ENCODE measurements at regions not wholly inside any gene's neighbourhood (a gene's known extent, or its start where the extent isn't known, plus 50 kb on each side); places are given as distances from the start of the nearest gene placed in this dataset.

- ChIA-PET POLR2A (no interaction called here), CTCF (no interaction called here)
These were observed 636.1 kb downstream of the TMTC2 start for GRCh38 chr12:83322809-83323208.

GRCh38 chr12:83321971-83322370, 635.3 kb downstream of the TMTC2 start:
- H3K4me1 ChIP-seq (ENCODE audit: insufficient read depth, low read length) = no peaks in the 10 kb centered on the region
- H3K9me3 ChIP-seq (ENCODE audit: control insufficient read depth in 1 of 2, insufficient read depth in 1 of 2, low read length in 2 of 2) = no peaks in the 10 kb centered on the region
- H3K27me3 ChIP-seq (ENCODE audit: control insufficient read depth in 1 of 2, insufficient read depth in 2 of 2, low read length in 2 of 2) = no peaks in the 10 kb centered on the region
- Mint-ChIP-seq H3K9me3 (no peaks in the 10 kb centered on the region), H3K27ac (no peak overlapping the region), H3K27me3 (no peaks in the 10 kb centered on the region), H3K4me3 (no peak overlapping the region), H3K4me1 (ENCODE audit: low read depth) (no peaks in the 10 kb centered on the region), H3K36me3 (ENCODE audit: low read depth) (no peaks in the 10 kb centered on the region)
- intact Hi-C loops (cut with DNase I, micrococcal nuclease) = no loop called here
- no peak for TF ChIP-seq CTCF (IDR thresholded peaks at IDR 0.05)
- no peak overlapping the region for H3K27ac ChIP-seq (ENCODE audit: low read depth in 1 of 2, low read length in 2 of 2)
- no peak for ATAC-seq (ENCODE audit: poor library complexity)
- no peak for DNase-seq
- no peaks in the 10 kb centered on the region for H3K36me3 ChIP-seq (ENCODE audit: insufficient read depth, low read length)
- no peak overlapping the region for H3K4me3 ChIP-seq (ENCODE audit: low read length)
- POLR2A ChIA-PET = no interaction called here
- CTCF ChIA-PET = no interaction called here

More at GRCh38 chr12:83322809-83323208, 636.1 kb downstream of the TMTC2 start:
- Mint-ChIP-seq H3K4me1 (ENCODE audit: low read depth) (no peaks in the 10 kb centered on the region), H3K9me3 (no peaks in the 10 kb centered on the region), H3K27me3 (no peaks in the 10 kb centered on the region), H3K27ac (no peak overlapping the region), H3K4me3 (no peak overlapping the region), H3K36me3 (ENCODE audit: low read depth) (no peaks in the 10 kb centered on the region)
- H3K36me3 ChIP-seq (ENCODE audit: insufficient read depth, low read length) = no peaks in the 10 kb centered on the region
- intact Hi-C loops (cut with DNase I, micrococcal nuclease) = no loop called here
- no peak overlapping the region for H3K27ac ChIP-seq (ENCODE audit: low read depth in 1 of 2, low read length in 2 of 2)
- DNase-seq (no peak), ATAC-seq (ENCODE audit: poor library complexity) (no peak)
- H3K9me3 ChIP-seq (ENCODE audit: control insufficient read depth in 1 of 2, insufficient read depth in 1 of 2, low read length in 2 of 2) = no peaks in the 10 kb centered on the region
- no peak overlapping the region for H3K4me3 ChIP-seq (ENCODE audit: low read length)
- H3K4me1 ChIP-seq (ENCODE audit: insufficient read depth, low read length) = no peaks in the 10 kb centered on the region
- no peak for TF ChIP-seq CTCF (IDR thresholded peaks at IDR 0.05)
- no peaks in the 10 kb centered on the region for H3K27me3 ChIP-seq (ENCODE audit: control insufficient read depth in 1 of 2, insufficient read depth in 2 of 2, low read length in 2 of 2)

GRCh38 chr12:83320350-83320749, 633.6 kb downstream of the TMTC2 start:
- H3K9me3 ChIP-seq (ENCODE audit: control insufficient read depth in 1 of 2, insufficient read depth in 1 of 2, low read length in 2 of 2) = no peaks in the 10 kb centered on the region
- Mint-ChIP-seq H3K27me3 (no peaks in the 10 kb centered on the region), H3K36me3 (ENCODE audit: low read depth) (no peaks in the 10 kb centered on the region), H3K9me3 (no peaks in the 10 kb centered on the region), H3K4me3 (no peak overlapping the region), H3K4me1 (ENCODE audit: low read depth) (no peaks in the 10 kb centered on the region), H3K27ac (no peak overlapping the region)
- H3K27ac ChIP-seq (ENCODE audit: low read depth in 1 of 2, low read length in 2 of 2) = no peak overlapping the region
- TF ChIP-seq CTCF (IDR thresholded peaks at IDR 0.05) = no peak
- DNase-seq = no peak
- no peaks in the 10 kb centered on the region for H3K36me3 ChIP-seq (ENCODE audit: insufficient read depth, low read length)
- ATAC-seq (ENCODE audit: poor library complexity) = no peak
- ChIA-PET CTCF (no interaction called here), POLR2A (no interaction called here)
- no peaks in the 10 kb centered on the region for H3K4me1 ChIP-seq (ENCODE audit: insufficient read depth, low read length)
- H3K4me3 ChIP-seq (ENCODE audit: low read length) = no peak overlapping the region
- no peaks in the 10 kb centered on the region for H3K27me3 ChIP-seq (ENCODE audit: control insufficient read depth in 1 of 2, insufficient read depth in 2 of 2, low read length in 2 of 2)
- intact Hi-C loops (cut with DNase I, micrococcal nuclease) = no loop called here

Data from CD4-positive, alpha-beta T cell (primary cell).